GM18951 (cell line): ENCODE measurements at regions not wholly inside any gene's neighbourhood (a gene's known extent, or its start where the extent isn't known, plus 50 kb on each side); places are given as distances from the start of the nearest gene placed in this dataset.

Experiments used
- POLR2A ChIP-seq: IDR thresholded peaks from 4 replicates; pipeline ENCODE4 v1.6.1; 2011; ENCODE audit warnings: mild to moderate bottlenecking; ENCODE audit not compliant: insufficient read length, insufficient read depth; ENCODE audit errors: extremely low read depth
- in situ Hi-C: fragments of 300-500 bp; cut with MboI; formaldehyde crosslinking; loops from one replicate; pipeline ENCODE4 v1.12.0; 2022; ENCODE audit warnings: low sequenced_read_pairs, mixed read lengths, inconsistent platforms; ENCODE audit not compliant: unreplicated experiment

- TF ChIP-seq POLR2A = no peak
- in situ Hi-C loops = no loop called here
These were observed 62.7 kb downstream of the SIK1 start for GRCh38 chr21:43364261-43364510.

GRCh38 chr21:43363506-43364260, 63.2 kb downstream of the SIK1 start:
- in situ Hi-C loops = no loop called here
- TF ChIP-seq POLR2A = no peak

GRCh38 chr21:43362915-43363314, 64.0 kb downstream of the SIK1 start:
- in situ Hi-C loops = no loop called here

GRCh38 chr21:43362321-43362791, 64.6 kb downstream of the SIK1 start:
- TF ChIP-seq POLR2A = peak; percentile 59
- in situ Hi-C loops = no loop called here

More at GRCh38 chr21:43362915-43363314, 64.0 kb downstream of the SIK1 start:
- TF ChIP-seq POLR2A = no peak

- TF ChIP-seq POLR2A = no peak
- in situ Hi-C loops = no loop called here
These were observed 65.2 kb downstream of the SIK1 start for GRCh38 chr21:43361493-43362296.

GRCh38 chr21:43361127-43361492, 65.8 kb downstream of the SIK1 start:
- in situ Hi-C loops = no loop called here
- peak; percentile 45 for TF ChIP-seq POLR2A

GRCh38 chr21:43360441-43361126, 66.3 kb downstream of the SIK1 start:
- TF ChIP-seq POLR2A = no peak
- in situ Hi-C loops = no loop called here

- in situ Hi-C loops = no loop called here
- no peak for TF ChIP-seq POLR2A
These were observed 67.8 kb downstream of the SIK1 start for GRCh38 chr21:43358940-43359822.

- no peak for TF ChIP-seq POLR2A
- in situ Hi-C loops = no loop called here
These were observed 69.1 kb downstream of the SIK1 start for GRCh38 chr21:43357715-43358430.

GRCh38 chr21:43355925-43356289, 71.0 kb downstream of the SIK1 start:
- in situ Hi-C loops = no loop called here
- TF ChIP-seq POLR2A = no peak

GRCh38 chr21:43355266-43355924, 71.5 kb downstream of the SIK1 start:
- no peak for TF ChIP-seq POLR2A
- in situ Hi-C loops = no loop called here

GRCh38 chr21:43354666-43355065, 72.3 kb downstream of the SIK1 start:
- in situ Hi-C loops = no loop called here

More at GRCh38 chr21:43354666-43355065, 72.3 kb downstream of the SIK1 start:
- no peak for TF ChIP-seq POLR2A
